HCT116 (cell line): ENCODE measurements at regions not wholly inside any gene's neighbourhood (a gene's known extent, or its start where the extent isn't known, plus 50 kb on each side); places are given as distances from the start of the nearest gene placed in this dataset.

ENCODE experiments used
- ATAC-seq: fragments of 200-7000 bp; cut with Tn5 transposase; 2 replicates; pipeline ENCODE4 v1.9.1; 2020; ENCODE audit warnings: mild to moderate bottlenecking, moderate library complexity
- BruUV-seq: library from RNA; stranded (reverse); fragments of 400-500 nt; replicated peaks from 2 replicates; lab custom pipeline; 2021; lab: Mats Ljungman, UMichigan
- CTCF ChIA-PET: fragments of 300-600 bp; sonication (Branson Sonifier 250); formaldehyde crosslinking; loops from one replicate; lab custom pipeline; 2021; ENCODE audit warnings: antibody characterized with exemption; lab: Charles Lee
- POLR2A ChIA-PET: fragments of 300-600, 350-600 bp; sonication (Branson Sonifier 250); formaldehyde crosslinking; loops from one replicate; lab custom pipeline; 2021; ENCODE audit warnings: antibody characterized with exemption; lab: Charles Lee
- RAD21 ChIA-PET, 2 experiments: fragments of 300-600 bp; sonication (Branson Sonifier 250); formaldehyde crosslinking; loops; one replicate each; lab custom pipeline; 2023; ENCODE audit warnings: low total read pairs in 2 of 2; ENCODE audit not compliant: uncharacterized antibody in 2 of 2, unreplicated experiment in 2 of 2, low non-redundant PET in 1 of 2; lab: Charles Lee
- DNase-seq: peaks from one replicate; pipeline ENCODE4 v3.0.0-alpha.2; 2010; ENCODE audit warnings: low read depth, low spot score
- H2AFZ ChIP-seq: fragments of 200-600 bp; shearing (Covaris generic), sonication (generic); 2 replicates; pipeline ENCODE4 v1.6.1; 2017; ENCODE audit warnings: low read depth, mixed run types, mixed read lengths, antibody characterized with exemption, low read length; ENCODE audit not compliant: poor library complexity, severe bottlenecking
- H3K27ac ChIP-seq: 2 replicates; pipeline ENCODE4 v1.5.1; 2012; ENCODE audit warnings: low read depth, low read length
- H3K27me3 ChIP-seq: fragments of 200-600 bp; sonication (generic); 2 replicates; pipeline ENCODE4 v1.6.1; 2016; ENCODE audit warnings: mixed run types, low read length, mixed read lengths; ENCODE audit not compliant: insufficient read depth
- H3K36me3 ChIP-seq, 2 experiments: fragments of 200-500 bp in 1 of 2; fragments of 200-600 bp in 1 of 2; sonication (Bioruptor generic) in 1 of 2; sonication (generic) in 1 of 2; 2 replicates each; pipeline versions ENCODE4 v1.5.1 to v1.6.1; 2014 to 2016; ENCODE audit warnings: low read length in 2 of 2, inconsistent platforms in 1 of 2, mixed read lengths in 1 of 2, mixed run types in 1 of 2; ENCODE audit not compliant: insufficient read depth in 2 of 2, control insufficient read depth in 1 of 2
- H3K4me1 ChIP-seq, 2 experiments: fragments of 200-600 bp in 1 of 2; sonication (generic) in 1 of 2; 2 replicates each; pipeline versions ENCODE4 v1.5.1 to v1.6.1; 2012 to 2017; ENCODE audit warnings: low read length in 2 of 2, inconsistent platforms in 1 of 2, mild to moderate bottlenecking in 1 of 2, mixed read lengths in 1 of 2, mixed run types in 1 of 2, moderate library complexity in 1 of 2; ENCODE audit not compliant: insufficient read depth in 2 of 2, control insufficient read depth in 1 of 2
- H3K4me2 ChIP-seq: fragments of 200-600 bp; sonication (generic); 2 replicates; pipeline ENCODE4 v1.6.1; 2017; ENCODE audit warnings: mixed run types, low read length, mixed read lengths
- H3K4me3 ChIP-seq, 2 experiments: fragments of 200-600 bp in 1 of 2; sonication (generic) in 1 of 2; replicated peaks in 1 of 2; 2 replicates each; pipeline ENCODE4 v1.5.1; 2011 to 2016; ENCODE audit warnings: low read length in 2 of 2, control low read depth in 1 of 2, low read depth in 1 of 2, mild to moderate bottlenecking in 1 of 2, mixed read lengths in 1 of 2, mixed run types in 1 of 2
- H3K79me2 ChIP-seq: fragments of 200-600 bp; sonication (generic); 2 replicates; pipeline ENCODE4 v1.6.1; 2017; ENCODE audit warnings: mild to moderate bottlenecking, mixed run types, low read length, moderate library complexity, mixed read lengths; ENCODE audit not compliant: insufficient read depth
- H3K9ac ChIP-seq: fragments of 200-600 bp; sonication (generic); 2 replicates; pipeline ENCODE4 v1.6.1; 2016; ENCODE audit warnings: low read length, mixed read lengths
- H3K9me2 ChIP-seq: fragments of 200-600 bp; sonication (generic), shearing (Covaris generic); 2 replicates; pipeline ENCODE4 v1.6.1; 2017; ENCODE audit warnings: mixed run types, mild to moderate bottlenecking, moderate library complexity; ENCODE audit not compliant: insufficient read depth
- H3K9me3 ChIP-seq, 2 experiments: fragments of 200-500 bp in 1 of 2; fragments of 200-600 bp in 1 of 2; sonication (Bioruptor generic) in 1 of 2; sonication (generic) in 1 of 2; 2 replicates each; pipeline ENCODE4 v1.6.1; 2014 to 2017; ENCODE audit warnings: low read length in 2 of 2, mixed read lengths in 2 of 2, inconsistent platforms in 1 of 2, low read depth in 1 of 2, mild to moderate bottlenecking in 1 of 2, mixed run types in 1 of 2, moderate library complexity in 1 of 2; ENCODE audit not compliant: control insufficient read depth in 1 of 2, insufficient read depth in 1 of 2
- H4K20me1 ChIP-seq: fragments of 200-600 bp; sonication (generic), shearing (Covaris generic); 2 replicates; pipeline ENCODE4 v1.6.1; 2017; ENCODE audit warnings: mixed run types, mild to moderate bottlenecking, moderate library complexity; ENCODE audit not compliant: insufficient read depth
- ATF3 ChIP-seq: IDR thresholded peaks from 2 replicates; pipeline ENCODE4 v1.6.1; 2012
- CBX3 ChIP-seq: IDR thresholded peaks from 2 replicates; pipeline ENCODE4 v1.6.1; 2012; ENCODE audit warnings: low read depth
- EGR1 ChIP-seq: IDR thresholded peaks from 2 replicates; pipeline ENCODE4 v1.6.1; 2012; ENCODE audit warnings: low read depth
- ELF1 ChIP-seq: IDR thresholded peaks from 2 replicates; pipeline ENCODE4 v1.6.1; 2012; ENCODE audit warnings: low read depth, borderline replicate concordance
- EZH2 ChIP-seq: fragments of 200-600 bp; sonication (generic); IDR thresholded peaks from 2 replicates; pipeline ENCODE4 v1.6.1; 2017; ENCODE audit warnings: antibody characterized with exemption, mixed run types
- JUND ChIP-seq: IDR thresholded peaks from 2 replicates; pipeline ENCODE4 v1.6.1; 2012
- POLR2A ChIP-seq: IDR thresholded peaks from 2 replicates; pipeline ENCODE4 v1.7.0; 2011; ENCODE audit warnings: borderline replicate concordance; ENCODE audit not compliant: insufficient read depth, insufficient read length; ENCODE audit errors: extremely low read depth
- POLR2AphosphoS5 ChIP-seq: IDR thresholded peaks from 2 replicates; pipeline ENCODE4 v1.6.1; 2011; ENCODE audit warnings: mild to moderate bottlenecking, low read depth, low read length, moderate library complexity
- REST ChIP-seq: IDR thresholded peaks from 2 replicates; pipeline ENCODE4 v1.6.1; 2012; ENCODE audit warnings: low read depth
- SP1 ChIP-seq: IDR thresholded peaks from 2 replicates; pipeline ENCODE4 v1.6.1; 2012; ENCODE audit warnings: low read depth
- SRF ChIP-seq: IDR thresholded peaks from 2 replicates; pipeline ENCODE4 v1.6.1; 2012; ENCODE audit warnings: low read depth
- TCF7L2 ChIP-seq: IDR thresholded peaks from 2 replicates; pipeline ENCODE4 v1.7.0; 2011; ENCODE audit warnings: borderline replicate concordance, inconsistent platforms; ENCODE audit not compliant: insufficient read depth, insufficient read length; ENCODE audit errors: extremely low read depth
- ZFX ChIP-seq: fragments of 450-650 bp; IDR thresholded peaks from 2 replicates; pipeline ENCODE4 v1.6.1; 2017
- ZNF274 ChIP-seq: fragments of 200-500 bp; sonication (Bioruptor generic); IDR thresholded peaks from 2 replicates; pipeline ENCODE4 v1.6.1; 2014; ENCODE audit warnings: mild to moderate bottlenecking, low read depth, low read length, inconsistent platforms
- intact Hi-C: fragments of 100-400 bp; cut with micrococcal nuclease; formaldehyde crosslinking; loops from 2 replicates; pipeline ENCODE4 v1.10.0; 2022

- TF ChIP-seq EGR1 (no peak), ELF1 (no peak), POLR2A (no peak), ZNF274 (no peak), JUND (no peak), EZH2 (no peak)
Measured at GRCh38 chr3:182083112-182083511, 371.4 kb downstream of the SOX2 start (continued).

GRCh38 chr3:182092662-182093262 is 381.0 kb downstream of the SOX2 start:
- TF ChIP-seq ZFX (no peak), POLR2A (no peak), SRF (no peak), ATF3 (no peak)
- TF ChIP-seq, all 23 proteins: peak for 0
- H3K9ac ChIP-seq, result no peak overlapping the region
- H3K36me3 ChIP-seq, result no peaks in the 10 kb centered on the region
- no peak overlapping the region for H3K4me2 ChIP-seq
- CTCF ChIA-PET, result no interaction called here
- intact Hi-C loops, result no loop called here
- H3K27ac ChIP-seq, result no peak overlapping the region
- no peak for ATAC-seq
- H3K9me2 ChIP-seq, result no peaks in the 10 kb centered on the region
- POLR2A ChIA-PET, result no interaction called here
- no peaks in the 10 kb centered on the region for H4K20me1 ChIP-seq
- H3K27me3 ChIP-seq, result no peaks in the 10 kb centered on the region
- no TSS peak for BruUV-seq
- H3K9me3 ChIP-seq, result no peaks in the 10 kb centered on the region
- no peak for DNase-seq
- H3K79me2 ChIP-seq, result no peaks in the 10 kb centered on the region
- RAD21 ChIA-PET, result no interaction called here
- H3K4me1 ChIP-seq, result no peaks in the 10 kb centered on the region
- H3K4me3 ChIP-seq, result no peak overlapping the region
- H2AFZ ChIP-seq, result no peak overlapping the region

GRCh38 chr3:182094321-182094720 is 382.6 kb downstream of the SOX2 start:
- Histone ChIP-seq H3K9me2 (no peaks in the 10 kb centered on the region), H3K36me3 (no peaks in the 10 kb centered on the region), H3K4me2 (no peak overlapping the region), H3K79me2 (no peaks in the 10 kb centered on the region), H3K27me3 (no peaks in the 10 kb centered on the region), H3K9me3 (no peaks in the 10 kb centered on the region), H3K4me3 (no peak overlapping the region), H2AFZ (no peak overlapping the region), H3K9ac (no peak overlapping the region), H4K20me1 (no peaks in the 10 kb centered on the region), H3K4me1 (no peaks in the 10 kb centered on the region), H3K27ac (no peak overlapping the region)
- ChIA-PET RAD21 (no interaction called here), POLR2A (no interaction called here), CTCF (no interaction called here)
- no peak for DNase-seq
- no peak for ATAC-seq
- no TSS peak for BruUV-seq
- intact Hi-C loops, result no loop called here
- TF ChIP-seq CBX3 (no peak), TCF7L2 (no peak), SP1 (no peak), JUND (no peak), ZFX (no peak), ELF1 (no peak), POLR2AphosphoS5 (no peak), ATF3 (no peak), REST (no peak)
